Duodenal mucosa (tissue), 2 donors: ENCODE measurements at regions not wholly inside any gene's neighbourhood (a gene's known extent, or its start where the extent isn't known, plus 50 kb on each side); places are given as distances from the start of the nearest gene placed in this dataset.

Experiments used
- H3K27ac ChIP-seq: one replicate; pipeline ENCODE4 v1.7.0; 2013; ENCODE audit warnings: low read depth, low read length
- H3K27me3 ChIP-seq, 2 donors: one replicate each; pipeline ENCODE4 v1.7.0; 2013; ENCODE audit warnings: low read length in 2 of 2, control low read depth in 1 of 2; ENCODE audit not compliant: insufficient read depth in 2 of 2, control insufficient read depth in 1 of 2
- H3K36me3 ChIP-seq, 2 donors: one replicate each; pipeline ENCODE4 v1.7.0; 2013; ENCODE audit warnings: low read length in 2 of 2, control low read depth in 1 of 2; ENCODE audit not compliant: insufficient read depth in 2 of 2, control insufficient read depth in 1 of 2
- H3K4me1 ChIP-seq, 2 donors: one replicate each; pipeline ENCODE4 v1.7.0; 2013; ENCODE audit warnings: low read length in 2 of 2, control low read depth in 1 of 2; ENCODE audit not compliant: insufficient read depth in 2 of 2, control insufficient read depth in 1 of 2
- H3K4me3 ChIP-seq, 2 donors: one replicate each; pipeline ENCODE4 v1.7.0; 2013; ENCODE audit warnings: low read length in 2 of 2, low read depth in 1 of 2
- H3K9ac ChIP-seq, 2 donors: one replicate each; pipeline ENCODE4 v1.7.0; 2013; ENCODE audit warnings: low read length in 2 of 2, low read depth in 1 of 2
- H3K9me3 ChIP-seq, 2 donors: one replicate each; pipeline ENCODE4 v1.7.0; 2013; ENCODE audit warnings: low read length in 2 of 2, control low read depth in 1 of 2; ENCODE audit not compliant: control insufficient read depth in 1 of 2

DNA sequence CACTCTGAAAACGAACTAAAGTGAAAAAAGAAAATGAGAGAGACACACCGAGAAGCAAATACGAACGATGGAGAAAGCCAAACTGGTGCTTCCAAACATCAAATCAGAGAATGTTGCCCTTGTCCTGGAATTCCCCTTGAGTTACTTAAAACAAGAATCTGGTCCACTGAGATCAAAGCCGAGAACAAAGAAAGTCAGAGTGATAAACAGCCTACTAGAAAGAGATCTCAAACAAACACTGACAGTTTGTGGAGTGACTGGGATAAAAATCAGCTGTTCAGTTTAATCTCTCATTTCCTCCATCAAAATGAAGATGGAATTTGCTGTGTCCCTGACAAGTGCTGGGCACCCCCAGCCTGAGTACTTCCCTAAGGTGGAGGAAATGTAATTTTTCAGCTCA lies 582.6 kb downstream of the NR2F1-AS1 start:
- no peaks in the 10 kb centered on the region for H3K4me1 ChIP-seq
- no peaks in the 10 kb centered on the region for H3K36me3 ChIP-seq
- peaks cover 3 to 5% of the 10 kb centered on the region in 2 donors for H3K9me3 ChIP-seq
- H3K9ac ChIP-seq, result no peak overlapping the region
- H3K27ac ChIP-seq, result no peak overlapping the region
- no peak overlapping the region for H3K4me3 ChIP-seq
- H3K27me3 ChIP-seq, result no peaks in the 10 kb centered on the region

DNA sequence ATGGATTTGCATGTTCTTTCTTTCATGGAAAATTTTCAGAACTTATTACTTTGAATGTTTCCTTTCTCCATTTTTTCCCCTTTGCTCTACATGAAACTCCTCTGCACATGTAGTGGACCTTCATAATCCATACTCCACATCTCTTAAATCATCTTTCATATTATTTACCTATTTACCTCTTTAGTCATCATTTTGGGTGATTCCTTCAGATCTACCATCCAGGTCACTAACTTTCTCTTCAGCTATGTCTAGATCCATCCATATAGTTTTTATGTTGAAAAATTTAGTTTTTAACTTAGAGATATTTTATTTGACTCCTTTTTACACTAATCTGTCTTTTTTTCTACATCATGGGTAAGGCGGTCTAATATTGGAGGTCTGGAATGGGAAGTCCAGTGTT lies 586.6 kb downstream of the NR2F1-AS1 start:
- Histone ChIP-seq H3K4me3 (no peak overlapping the region), H3K36me3 (no peaks in the 10 kb centered on the region), H3K27ac (no peak overlapping the region), H3K9me3 (peaks cover 3 to 5% of the 10 kb centered on the region in 2 donors), H3K4me1 (no peaks in the 10 kb centered on the region), H3K9ac (no peak overlapping the region), H3K27me3 (no peaks in the 10 kb centered on the region)

DNA sequence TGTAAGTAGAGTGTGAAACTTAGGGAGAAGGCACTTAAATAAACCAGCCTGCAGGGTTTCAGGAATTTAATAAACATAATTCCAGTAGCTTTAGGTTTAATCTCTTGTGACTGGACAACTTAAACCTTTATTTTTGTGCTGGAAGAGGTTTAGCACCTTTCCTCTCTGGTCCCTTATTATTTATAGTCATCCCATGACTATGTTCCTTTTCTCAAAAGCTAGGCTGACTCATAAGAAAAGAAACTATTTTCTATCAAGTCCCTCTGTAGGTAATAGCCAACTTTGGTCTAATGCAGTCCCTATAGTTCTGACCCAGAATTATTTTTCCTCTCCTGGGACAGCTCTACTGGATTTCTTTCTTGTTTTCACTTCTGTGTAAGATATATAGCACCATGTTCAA lies 588.9 kb downstream of the NR2F1-AS1 start:
- Histone ChIP-seq H3K9me3 (peaks cover 3 to 5% of the 10 kb centered on the region in 2 donors), H3K4me3 (no peak overlapping the region), H3K4me1 (no peaks in the 10 kb centered on the region), H3K27ac (no peak overlapping the region), H3K9ac (no peak overlapping the region), H3K27me3 (no peaks in the 10 kb centered on the region), H3K36me3 (no peaks in the 10 kb centered on the region)

DNA sequence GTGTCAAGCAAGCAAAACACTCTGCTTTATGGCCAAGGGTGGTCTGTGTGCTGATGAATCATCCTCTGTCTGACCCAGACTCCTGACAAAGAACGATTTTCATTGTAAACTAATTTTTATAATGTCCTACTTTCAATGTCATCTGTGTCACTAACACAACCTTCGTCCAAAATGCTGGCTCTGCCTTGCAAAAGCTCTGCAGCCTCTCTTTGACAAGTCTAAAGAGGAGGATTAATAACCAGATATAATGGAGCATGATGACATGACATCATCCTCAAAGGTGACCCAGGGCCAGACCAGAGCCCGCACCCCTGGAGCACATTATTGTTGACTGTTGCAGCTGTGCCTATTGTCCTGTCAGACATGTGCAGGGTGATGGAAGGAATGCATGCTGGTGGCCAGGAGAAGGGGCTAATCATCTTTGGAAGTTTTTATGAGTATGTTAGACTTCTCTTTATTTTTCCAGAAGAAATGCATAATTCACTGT lies 589.4 kb downstream of the NR2F1-AS1 start:
- Histone ChIP-seq H3K9ac (no peak overlapping the region), H3K36me3 (no peaks in the 10 kb centered on the region), H3K9me3 (peaks cover 3 to 5% of the 10 kb centered on the region in 2 donors), H3K4me1 (no peaks in the 10 kb centered on the region), H3K4me3 (no peak overlapping the region), H3K27ac (no peak overlapping the region), H3K27me3 (no peaks in the 10 kb centered on the region)

DNA sequence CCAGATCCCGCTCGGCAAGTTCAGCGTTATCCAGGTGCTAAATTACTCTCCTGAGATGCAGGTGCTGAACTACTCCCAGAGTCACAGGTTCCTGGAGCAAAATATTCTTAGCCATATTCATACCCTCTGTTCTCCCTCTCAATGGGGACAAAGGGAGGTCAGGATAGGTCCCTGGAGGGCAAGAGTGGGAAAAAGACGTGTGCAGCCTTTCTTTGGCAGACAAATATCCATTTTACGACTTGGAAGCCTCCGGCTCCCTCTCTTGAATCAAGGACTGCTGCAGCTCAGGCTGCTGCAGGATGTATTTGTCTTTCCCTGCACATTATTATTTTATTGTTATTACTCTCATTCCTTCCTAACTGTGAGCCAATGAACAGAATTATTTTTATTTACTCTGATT lies 590.2 kb downstream of the NR2F1-AS1 start:
- Histone ChIP-seq H3K4me1 (no peaks in the 10 kb centered on the region), H3K27me3 (no peaks in the 10 kb centered on the region), H3K27ac (no peak overlapping the region), H3K9me3 (peaks cover 3 to 5% of the 10 kb centered on the region in 2 donors), H3K9ac (no peak overlapping the region), H3K36me3 (no peaks in the 10 kb centered on the region), H3K4me3 (no peak overlapping the region)

DNA sequence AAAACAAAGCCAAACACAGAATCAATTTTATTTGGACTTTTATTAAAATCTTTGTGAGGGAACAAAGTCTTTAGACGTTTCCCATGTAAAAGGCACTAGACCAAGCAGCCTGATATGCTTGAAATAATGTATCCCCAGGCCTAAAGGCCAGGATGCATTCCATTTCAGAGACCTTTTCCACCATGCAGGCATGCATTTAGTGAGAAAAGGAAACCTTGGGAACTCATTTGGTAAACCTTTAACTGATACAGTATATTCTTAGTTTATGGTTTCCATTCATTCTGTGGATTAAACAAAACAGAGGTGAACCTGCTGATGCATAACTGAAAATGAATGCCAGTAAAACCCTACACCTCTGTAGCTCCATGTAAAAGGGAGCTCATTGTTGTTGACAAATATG lies 600.0 kb downstream of the NR2F1-AS1 start:
- Histone ChIP-seq H3K9me3 (no peaks in the 10 kb centered on the region), H3K36me3 (no peaks in the 10 kb centered on the region), H3K27me3 (no peaks in the 10 kb centered on the region), H3K27ac (no peak overlapping the region), H3K4me1 (no peaks in the 10 kb centered on the region), H3K4me3 (no peak overlapping the region), H3K9ac (no peak overlapping the region)

DNA sequence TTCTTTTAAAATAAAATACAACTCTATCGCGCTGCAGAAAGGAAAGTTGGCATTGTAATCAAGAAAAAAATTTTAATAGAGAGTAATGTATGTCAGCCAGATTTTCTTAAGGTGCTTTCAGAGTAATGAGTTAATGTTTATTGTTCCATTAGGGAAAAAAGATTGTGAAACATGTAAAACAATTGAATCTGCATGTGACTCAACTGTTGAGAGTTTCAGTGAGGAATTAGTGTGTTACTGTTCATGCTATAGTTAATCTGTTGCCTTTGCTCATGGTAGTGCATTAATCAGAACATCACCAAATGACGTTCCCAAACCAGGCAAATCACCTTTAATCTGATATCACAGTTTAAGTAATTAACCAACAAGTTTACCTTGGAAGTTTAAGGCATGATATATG lies 600.5 kb downstream of the NR2F1-AS1 start:
- H3K27me3 ChIP-seq, result no peaks in the 10 kb centered on the region
- H3K4me3 ChIP-seq, result no peak overlapping the region
- H3K9ac ChIP-seq, result no peak overlapping the region
- H3K27ac ChIP-seq, result no peak overlapping the region
- H3K4me1 ChIP-seq, result no peaks in the 10 kb centered on the region
- no peaks in the 10 kb centered on the region for H3K9me3 ChIP-seq
- no peaks in the 10 kb centered on the region for H3K36me3 ChIP-seq

DNA sequence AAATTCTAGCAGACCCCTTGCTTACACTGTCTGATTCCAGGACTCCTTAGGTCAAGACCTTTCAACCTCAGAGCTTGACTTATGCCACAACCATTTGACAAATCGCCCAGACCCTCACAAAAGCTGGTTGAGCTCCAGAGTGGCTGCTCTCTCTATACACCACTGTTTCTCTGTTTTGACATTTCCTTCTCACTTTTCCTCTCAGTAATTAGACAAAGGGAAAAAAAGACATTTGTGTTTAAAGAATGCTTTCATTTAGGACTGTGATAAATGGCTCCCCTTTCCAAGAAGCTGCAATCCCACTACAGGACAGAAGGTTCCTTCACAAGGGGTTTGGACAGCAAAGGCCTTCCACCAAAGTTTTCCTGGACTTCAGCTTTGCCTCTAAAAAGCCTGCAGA lies 601.3 kb downstream of the NR2F1-AS1 start:
- H3K4me1 ChIP-seq, result no peaks in the 10 kb centered on the region
- H3K9ac ChIP-seq, result no peak overlapping the region
- no peaks in the 10 kb centered on the region for H3K36me3 ChIP-seq
- no peaks in the 10 kb centered on the region for H3K9me3 ChIP-seq
- H3K27me3 ChIP-seq, result no peaks in the 10 kb centered on the region
- H3K4me3 ChIP-seq, result no peak overlapping the region
- H3K27ac ChIP-seq, result no peak overlapping the region

DNA sequence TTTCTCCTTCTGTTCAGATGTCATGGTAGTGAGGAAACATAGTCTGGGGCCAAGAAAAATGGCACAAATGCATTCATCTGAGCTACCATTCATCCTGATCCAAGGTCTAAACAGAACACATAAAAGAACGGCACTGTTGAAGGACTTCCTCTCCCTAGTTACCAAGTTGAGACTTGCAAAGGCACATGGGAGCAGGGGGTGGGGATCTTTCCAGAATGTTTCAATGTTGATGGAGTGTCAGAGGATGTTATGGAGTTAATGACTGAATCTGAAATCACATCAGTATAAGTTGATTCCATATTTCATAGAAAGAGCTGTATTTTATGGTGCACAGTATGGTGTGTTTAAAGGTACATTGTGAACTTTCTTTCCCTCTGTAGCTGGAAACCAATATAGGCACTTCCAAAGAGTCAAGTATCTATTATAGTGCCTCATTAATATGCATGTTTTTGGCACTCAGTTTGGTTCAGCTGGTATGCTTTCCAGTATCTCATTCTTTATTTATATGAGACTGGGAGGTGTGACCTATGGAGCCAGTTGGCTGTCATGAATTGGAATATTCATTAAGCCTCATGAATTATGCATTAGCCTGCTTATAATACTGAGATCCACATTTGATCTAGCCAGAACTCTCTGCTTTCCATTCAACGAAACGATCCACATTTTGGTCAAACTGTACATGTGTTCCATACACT lies 603.0 kb downstream of the NR2F1-AS1 start:
- Histone ChIP-seq H3K9me3 (no peaks in the 10 kb centered on the region), H3K27ac (no peak overlapping the region), H3K36me3 (no peaks in the 10 kb centered on the region), H3K27me3 (no peaks in the 10 kb centered on the region), H3K4me3 (no peak overlapping the region), H3K9ac (no peak overlapping the region), H3K4me1 (no peaks in the 10 kb centered on the region)

DNA sequence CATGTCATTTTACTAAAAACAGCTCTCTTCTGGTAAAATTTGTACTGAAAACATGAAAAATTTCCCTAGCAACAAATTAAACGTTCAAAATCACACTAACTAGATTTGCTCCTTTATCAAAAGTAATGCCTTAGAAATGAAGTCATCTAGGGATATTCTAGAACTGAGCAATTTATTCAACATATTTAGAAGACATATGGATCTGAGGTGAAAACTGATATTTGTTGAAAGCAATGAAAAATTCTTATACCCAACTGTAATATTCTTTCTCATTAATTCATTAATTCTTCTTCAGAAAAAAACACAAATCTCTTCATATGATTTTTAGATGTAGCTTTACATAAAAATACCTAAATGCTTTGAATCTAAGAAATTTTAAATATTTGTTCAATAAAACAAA lies 604.9 kb downstream of the NR2F1-AS1 start:
- H3K9ac ChIP-seq, result no peak overlapping the region
- H3K27ac ChIP-seq, result no peak overlapping the region
- H3K9me3 ChIP-seq, result no peaks in the 10 kb centered on the region
- H3K36me3 ChIP-seq, result no peaks in the 10 kb centered on the region
- no peaks in the 10 kb centered on the region for H3K4me1 ChIP-seq
- H3K4me3 ChIP-seq, result no peak overlapping the region
- no peaks in the 10 kb centered on the region for H3K27me3 ChIP-seq
